Upper lobe of left lung (tissue), 4 donors: ENCODE measurements at regions not wholly inside any gene's neighbourhood (a gene's known extent, or its start where the extent isn't known, plus 50 kb on each side); places are given as distances from the start of the nearest gene placed in this dataset.

Source experiments
- EP300 ChIP-seq, 4 donors: sonication (generic); formaldehyde crosslinking; IDR thresholded peaks; one replicate each; pipeline ENCODE4 v1.5.1; 2017; ENCODE audit warnings: antibody characterized with exemption in 4 of 4, control low read depth in 2 of 4
- POLR2A ChIP-seq, 4 donors: fragments of 450-650 bp; IDR thresholded peaks; one replicate each; pipeline ENCODE4 v1.5.1; 2016 to 2017; ENCODE audit warnings: antibody characterized with exemption in 4 of 4, mild to moderate bottlenecking in 2 of 4
- POLR2AphosphoS5 ChIP-seq, 2 donors: sonication (generic); formaldehyde crosslinking; IDR thresholded peaks; one replicate each; pipeline ENCODE4 v1.5.1; 2017; ENCODE audit warnings: antibody characterized with exemption in 2 of 2
- TF ChIP-seq, protein P1 (sequence below), 6 experiments: fragments of 450-650 bp in 4 of 6; fragments of 200-600 bp in 2 of 6; sonication (generic) in 2 of 6; IDR thresholded peaks; one replicate each; pipeline ENCODE4 v1.5.1; 2016 to 2019; ENCODE audit warnings: antibody characterized with exemption in 6 of 6

- TF ChIP-seq POLR2AphosphoS5 (IDR thresholded peaks at IDR 0.05) (no peak), POLR2A (IDR thresholded peaks at IDR 0.05) (no peak), EP300 (IDR thresholded peaks at IDR 0.05) (no peak)
- TF ChIP-seq, protein P1, sequence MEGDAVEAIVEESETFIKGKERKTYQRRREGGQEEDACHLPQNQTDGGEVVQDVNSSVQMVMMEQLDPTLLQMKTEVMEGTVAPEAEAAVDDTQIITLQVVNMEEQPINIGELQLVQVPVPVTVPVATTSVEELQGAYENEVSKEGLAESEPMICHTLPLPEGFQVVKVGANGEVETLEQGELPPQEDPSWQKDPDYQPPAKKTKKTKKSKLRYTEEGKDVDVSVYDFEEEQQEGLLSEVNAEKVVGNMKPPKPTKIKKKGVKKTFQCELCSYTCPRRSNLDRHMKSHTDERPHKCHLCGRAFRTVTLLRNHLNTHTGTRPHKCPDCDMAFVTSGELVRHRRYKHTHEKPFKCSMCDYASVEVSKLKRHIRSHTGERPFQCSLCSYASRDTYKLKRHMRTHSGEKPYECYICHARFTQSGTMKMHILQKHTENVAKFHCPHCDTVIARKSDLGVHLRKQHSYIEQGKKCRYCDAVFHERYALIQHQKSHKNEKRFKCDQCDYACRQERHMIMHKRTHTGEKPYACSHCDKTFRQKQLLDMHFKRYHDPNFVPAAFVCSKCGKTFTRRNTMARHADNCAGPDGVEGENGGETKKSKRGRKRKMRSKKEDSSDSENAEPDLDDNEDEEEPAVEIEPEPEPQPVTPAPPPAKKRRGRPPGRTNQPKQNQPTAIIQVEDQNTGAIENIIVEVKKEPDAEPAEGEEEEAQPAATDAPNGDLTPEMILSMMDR (IDR thresholded peaks at IDR 0.05): no peak
Measured at GRCh38 chr2:866009-866680, 84.5 kb upstream of the SNTG2 start.
